HT1080 (cell line): ENCODE measurements at regions not wholly inside any gene's neighbourhood (a gene's known extent, or its start where the extent isn't known, plus 50 kb on each side); places are given as distances from the start of the nearest gene placed in this dataset.
"Not testable (repeated sequence)": the region's sequence is repeated elsewhere in the genome, so short reads cannot be mapped to it uniquely, and the experiment has no call there.

Experiments used
- DNase-seq: peaks from one replicate; pipeline ENCODE4 v3.0.0-alpha.2; 2015; ENCODE audit warnings: low read depth

GRCh38 chr6:168862346-168862980, 391.2 kb downstream of the THBS2 start:
- no peak for DNase-seq

- no peak for DNase-seq
Measured at GRCh38 chr6:168860987-168861386, 392.7 kb downstream of the THBS2 start.

- DNase-seq = no peak
Measured at GRCh38 chr6:168860341-168860740, 393.3 kb downstream of the THBS2 start.

GRCh38 chr6:168858926-168859325, 394.7 kb downstream of the THBS2 start:
- DNase-seq = no peak

- no peak for DNase-seq
Measured at GRCh38 chr6:168856914-168857313, 396.7 kb downstream of the THBS2 start.

- DNase-seq = no peak
Measured at GRCh38 chr6:168852376-168852884, 401.2 kb downstream of the THBS2 start.

DNA sequence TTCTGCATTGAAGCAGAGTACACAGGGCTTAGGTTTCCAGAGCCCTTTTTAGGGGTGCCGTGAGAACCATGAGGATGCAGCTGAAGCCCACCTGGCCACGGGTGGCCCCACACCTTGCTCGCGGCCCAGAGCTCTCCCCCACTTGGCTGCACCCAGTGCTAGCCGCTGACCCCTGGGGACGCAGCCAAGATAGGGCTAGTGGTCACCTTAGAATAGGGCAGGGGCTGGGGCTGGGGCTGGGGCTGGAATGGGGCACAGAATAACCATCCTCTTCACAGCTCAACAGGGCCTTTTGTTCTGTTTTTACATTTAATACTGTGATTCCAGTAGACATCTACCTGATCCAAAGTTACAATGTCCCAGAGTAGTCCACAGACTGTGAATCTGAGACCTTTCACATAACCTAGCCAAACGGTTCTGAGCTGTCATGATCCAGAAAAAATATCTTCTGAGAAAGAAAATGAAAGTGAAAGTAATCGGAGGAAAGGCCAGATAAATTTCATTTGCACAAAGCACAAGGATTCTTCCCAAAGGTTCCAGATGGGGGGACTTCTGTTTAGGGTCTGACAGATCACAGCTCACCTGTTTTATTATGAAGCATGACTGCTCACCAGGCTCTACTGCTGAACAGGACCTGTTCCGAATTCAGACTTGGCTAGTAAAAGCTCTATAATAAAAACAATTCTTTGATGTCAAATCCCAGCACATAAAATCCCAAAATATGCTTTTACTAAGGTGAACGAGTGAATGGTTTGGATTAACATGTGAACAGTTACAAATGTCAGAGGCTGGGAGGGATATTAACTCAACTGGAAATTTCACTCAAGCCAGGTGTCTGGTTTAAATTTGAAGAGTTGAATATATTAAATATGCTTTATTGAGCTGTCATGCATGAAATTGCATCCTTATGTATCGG, 401.9 kb downstream of the THBS2 start:
- DNase-seq = no peak

DNA sequence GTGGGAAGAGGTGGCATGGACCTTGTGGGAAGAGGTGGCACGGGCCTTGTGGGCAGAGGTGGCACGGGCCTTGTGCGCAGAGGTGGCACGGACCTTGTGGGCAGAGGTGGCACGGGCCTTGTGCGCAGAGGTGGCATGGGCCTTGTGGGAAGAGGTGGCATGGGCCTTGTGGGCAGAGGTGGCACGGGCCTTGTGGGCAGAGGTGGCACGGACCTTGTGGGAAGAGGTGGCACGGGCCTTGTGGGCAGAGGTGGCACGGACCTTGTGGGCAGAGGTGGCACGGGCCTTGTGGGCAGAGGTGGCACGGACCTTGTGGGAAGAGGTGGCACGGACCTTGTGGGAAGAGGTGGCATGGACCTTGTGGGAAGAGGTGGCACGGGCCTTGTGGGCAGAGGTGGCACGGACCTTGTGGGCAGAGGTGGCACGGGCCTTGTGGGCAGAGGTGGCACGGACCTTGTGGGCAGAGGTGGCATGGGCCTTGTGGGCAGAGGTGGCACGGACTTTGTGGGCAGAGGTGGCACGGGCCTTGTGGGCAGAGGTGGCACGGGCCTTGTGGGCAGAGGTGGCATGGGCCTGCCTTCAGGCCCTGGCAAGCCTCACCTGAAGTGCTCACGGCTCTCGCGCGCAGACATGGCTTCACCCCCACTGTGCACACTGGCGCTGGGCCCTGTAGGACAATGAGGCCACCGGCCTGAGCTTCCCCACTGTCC, 403.5 kb downstream of the THBS2 start:
- not testable (repeated sequence) for DNase-seq

DNA sequence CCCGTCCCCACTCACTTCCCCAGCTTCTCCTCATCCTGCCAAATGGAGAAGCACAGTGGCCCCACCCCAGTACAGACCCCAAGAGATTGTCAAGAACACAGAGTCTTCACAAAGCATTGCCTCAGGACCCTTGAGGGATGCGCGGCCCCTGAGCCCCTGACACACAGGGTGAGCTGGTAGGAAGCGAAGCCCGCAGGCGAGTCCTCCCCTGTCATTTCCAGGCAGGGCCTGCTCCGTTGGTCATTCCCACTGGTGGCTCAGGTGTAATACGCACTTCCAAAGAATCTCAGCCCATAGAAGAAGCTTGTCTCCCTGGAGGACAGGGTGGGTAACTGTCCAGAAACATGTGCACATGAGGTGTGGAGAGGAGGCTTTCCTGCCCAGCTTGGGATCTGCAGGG, 404.2 kb downstream of the THBS2 start:
- DNase-seq = no peak

DNA sequence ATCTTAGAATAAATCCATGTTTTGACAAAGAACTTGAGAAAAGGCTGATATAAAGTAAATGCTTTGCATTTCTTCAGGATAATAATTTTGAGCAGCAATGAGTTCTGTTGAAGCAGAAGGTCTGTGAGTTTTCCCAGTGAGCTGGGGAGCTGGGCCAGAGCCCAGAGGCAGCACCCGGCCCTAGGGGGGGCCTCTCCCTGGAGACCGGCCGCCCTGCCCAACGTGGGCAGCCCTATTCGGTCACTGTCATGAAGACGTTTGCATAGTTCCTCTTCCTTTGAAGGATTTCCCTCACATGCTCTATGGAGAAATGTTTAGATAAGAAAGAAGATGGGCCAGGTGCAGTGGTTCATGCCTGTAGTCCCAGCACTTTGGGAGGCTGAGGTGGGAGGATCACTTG, 404.8 kb downstream of the THBS2 start:
- no peak for DNase-seq

- no peak for DNase-seq
Measured at GRCh38 chr6:168844821-168845609, 404.0 kb downstream of the SMOC2 start.

GRCh38 chr6:168842632-168843212, 401.7 kb downstream of the SMOC2 start:
- DNase-seq = not testable (repeated sequence)

DNA sequence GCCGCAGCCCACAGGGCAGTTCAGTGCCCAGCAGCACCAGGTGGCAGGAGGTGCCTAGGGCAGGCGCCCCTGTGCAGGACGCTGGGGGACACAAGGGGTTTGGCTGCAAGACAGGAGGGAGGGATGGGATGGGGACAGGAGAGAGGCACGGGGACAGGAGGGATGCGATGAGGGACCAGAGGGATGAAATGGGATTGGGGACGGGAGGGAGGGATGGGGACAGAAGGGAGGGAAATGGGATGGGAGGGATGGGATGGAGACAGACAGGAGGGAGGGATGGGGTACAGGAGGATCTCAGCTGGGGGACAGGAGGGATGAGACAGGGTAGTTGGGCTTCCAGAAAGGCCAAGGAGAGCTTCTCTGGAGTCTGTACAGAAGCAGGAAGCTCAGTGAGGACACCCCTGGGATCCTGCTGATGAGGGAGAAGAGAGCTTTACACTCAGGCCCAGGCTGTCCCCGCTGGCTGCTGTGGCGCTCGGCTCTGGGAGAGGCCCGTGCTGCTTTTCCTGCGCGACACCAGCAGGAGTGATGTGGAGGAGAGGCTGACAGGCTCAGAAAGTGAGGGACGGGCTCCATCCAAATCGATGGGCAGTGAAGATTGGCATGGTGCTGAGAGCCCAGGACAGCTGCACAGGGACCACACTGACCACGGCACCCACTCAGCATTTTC, 400.8 kb downstream of the SMOC2 start:
- no peak for DNase-seq

DNA sequence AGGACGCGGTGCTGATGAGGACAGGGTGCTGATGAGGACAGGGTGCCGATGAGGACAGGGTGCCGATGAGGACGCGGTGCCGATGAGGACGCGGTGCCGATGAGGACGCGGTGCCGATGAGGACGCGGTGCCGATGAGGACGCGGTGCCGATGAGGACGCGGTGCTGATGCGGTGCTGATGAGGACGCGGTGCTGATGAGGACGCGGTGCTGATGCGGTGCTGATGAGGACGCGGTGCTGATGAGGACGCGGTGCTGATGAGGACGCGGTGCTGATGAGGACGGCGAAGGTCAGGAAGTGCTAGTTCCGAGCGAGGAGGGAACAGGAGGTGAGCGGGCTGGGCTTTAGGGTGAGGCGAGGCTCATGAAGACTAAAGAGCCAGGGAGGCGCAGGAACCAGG, 399.9 kb downstream of the SMOC2 start:
- DNase-seq = not testable (repeated sequence)

DNA sequence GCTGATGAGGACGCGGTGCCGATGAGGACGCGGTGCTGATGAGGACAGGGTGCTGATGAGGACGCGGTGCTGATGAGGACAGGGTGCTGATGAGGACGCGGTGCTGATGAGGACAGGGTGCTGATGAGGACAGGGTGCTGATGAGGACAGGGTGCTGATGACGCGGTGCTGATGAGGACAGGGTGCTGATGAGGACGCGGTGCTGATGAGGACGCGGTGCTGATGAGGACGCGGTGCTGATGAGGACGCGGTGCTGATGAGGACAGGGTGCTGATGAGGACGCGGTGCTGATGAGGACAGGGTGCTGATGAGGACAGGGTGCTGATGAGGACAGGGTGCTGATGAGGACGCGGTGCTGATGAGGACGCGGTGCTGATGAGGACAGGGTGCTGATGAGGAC, 399.3 kb downstream of the SMOC2 start:
- DNase-seq = not testable (repeated sequence)

- DNase-seq = no peak
Measured at GRCh38 chr6:168838037-168838399, 397.0 kb downstream of the SMOC2 start.

GRCh38 chr6:168837254-168838036, 396.5 kb downstream of the SMOC2 start:
- no peak for DNase-seq

GRCh38 chr6:168835991-168836390, 395.0 kb downstream of the SMOC2 start:
- DNase-seq = no peak

DNA sequence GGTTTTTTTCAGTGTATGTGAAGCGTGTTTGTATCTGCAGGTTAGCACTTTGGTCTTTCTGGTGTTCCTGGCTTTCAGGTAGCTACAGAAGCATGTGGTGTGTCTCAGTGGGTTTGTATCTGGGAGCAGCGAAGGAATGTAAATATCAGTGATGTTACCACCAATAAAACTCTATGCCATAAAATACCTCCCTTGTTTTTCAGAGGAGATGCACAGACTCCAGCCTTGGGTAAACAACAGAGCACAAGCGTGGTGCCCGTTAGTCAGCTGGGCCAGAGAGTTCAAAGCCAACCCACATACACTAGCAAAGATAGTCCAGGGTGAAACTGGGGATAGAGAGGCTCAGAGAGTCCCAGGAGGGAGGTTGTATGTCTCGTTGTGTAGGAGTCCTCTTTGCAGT, 393.8 kb downstream of the SMOC2 start:
- no peak for DNase-seq
